ENCODE measurements at regions not wholly inside any gene's neighbourhood (a gene's known extent, or its start where the extent isn't known, plus 50 kb on each side); places are given as distances from the start of the nearest gene placed in this dataset.

- intact Hi-C loops (cut with DNase I), result no loop called here
Observed at GRCh38 chr3:194196876-194197275, 60.9 kb downstream of the HES1 start.

GRCh38 chr3:194197396-194197960, 61.5 kb downstream of the HES1 start:
- no peaks in the 10 kb centered on the region for H3K27me3 ChIP-seq
- no peaks in the 10 kb centered on the region for H3K36me3 ChIP-seq
- H3K4me1 ChIP-seq, result no peaks in the 10 kb centered on the region
- intact Hi-C loops (cut with DNase I), result no loop called here
- no peak for DNase-seq (ENCODE audit: extremely low spot score in 2 of 2)
- TF ChIP-seq POLR2A (IDR thresholded peaks at IDR 0.05) (no peak), CTCF (IDR thresholded peaks at IDR 0.05) (no peak), POLR2AphosphoS5 (IDR thresholded peaks at IDR 0.05; ENCODE audit: insufficient read depth in 1 of 2, low read depth in 1 of 2) (no peak)
- H3K27ac ChIP-seq, result no peak overlapping the region
- no peak overlapping the region for H3K4me3 ChIP-seq
- H3K9me3 ChIP-seq, result no peaks in the 10 kb centered on the region

More at GRCh38 chr3:194196876-194197275, 60.9 kb downstream of the HES1 start:
- DNase-seq (ENCODE audit: extremely low spot score in 2 of 2), result no peak
- no peak for TF ChIP-seq CTCF (IDR thresholded peaks at IDR 0.05)
- peak in 1 of 2 donors; percentile 47 for TF ChIP-seq POLR2AphosphoS5 (IDR thresholded peaks at IDR 0.05; ENCODE audit: insufficient read depth in 1 of 2, low read depth in 1 of 2)
- no peak overlapping the region for H3K27ac ChIP-seq
- H3K36me3 ChIP-seq, result no peaks in the 10 kb centered on the region
- no peak overlapping the region for H3K4me3 ChIP-seq
- H3K9me3 ChIP-seq, result no peaks in the 10 kb centered on the region
- H3K27me3 ChIP-seq, result no peaks in the 10 kb centered on the region
- H3K4me1 ChIP-seq, result no peaks in the 10 kb centered on the region

GRCh38 chr3:194197981-194198695, 62.2 kb downstream of the HES1 start:
- no peak overlapping the region for H3K27ac ChIP-seq
- no peak overlapping the region for H3K4me3 ChIP-seq
- no peak for DNase-seq (ENCODE audit: extremely low spot score in 2 of 2)
- H3K9me3 ChIP-seq, result no peaks in the 10 kb centered on the region
- no peaks in the 10 kb centered on the region for H3K36me3 ChIP-seq
- H3K4me1 ChIP-seq, result no peaks in the 10 kb centered on the region
- TF ChIP-seq CTCF (IDR thresholded peaks at IDR 0.05), result no peak
- no peak for TF ChIP-seq POLR2A (IDR thresholded peaks at IDR 0.05)
- TF ChIP-seq POLR2AphosphoS5 (IDR thresholded peaks at IDR 0.05; ENCODE audit: insufficient read depth in 1 of 2, low read depth in 1 of 2), result no peak
- intact Hi-C loops (cut with DNase I), result loop anchor here (2.0 kb wide), 1 partner anchor 31 kb away; no protein-coding TSS in a partner anchor
- no peaks in the 10 kb centered on the region for H3K27me3 ChIP-seq

GRCh38 chr3:194198938-194199337, 63.0 kb downstream of the HES1 start:
- TF ChIP-seq CTCF (IDR thresholded peaks at IDR 0.05) (no peak), POLR2A (IDR thresholded peaks at IDR 0.05) (no peak), POLR2AphosphoS5 (IDR thresholded peaks at IDR 0.05; ENCODE audit: insufficient read depth in 1 of 2, low read depth in 1 of 2) (no peak)
- Histone ChIP-seq H3K27ac (no peak overlapping the region), H3K4me3 (no peak overlapping the region), H3K9me3 (no peaks in the 10 kb centered on the region), H3K4me1 (peaks cover 5% of the 10 kb centered on the region), H3K27me3 (no peaks in the 10 kb centered on the region), H3K36me3 (no peaks in the 10 kb centered on the region)
- no peak for DNase-seq (ENCODE audit: extremely low spot score in 2 of 2)
- intact Hi-C loops (cut with DNase I), result loop anchor here (2.0 kb wide), 1 partner anchor 30 kb away; no protein-coding TSS in a partner anchor

Measured in vagina (tissue), 2 donors.